ENCODE measurements at regions not wholly inside any gene's neighbourhood (a gene's known extent, or its start where the extent isn't known, plus 50 kb on each side); places are given as distances from the start of the nearest gene placed in this dataset.

DNA sequence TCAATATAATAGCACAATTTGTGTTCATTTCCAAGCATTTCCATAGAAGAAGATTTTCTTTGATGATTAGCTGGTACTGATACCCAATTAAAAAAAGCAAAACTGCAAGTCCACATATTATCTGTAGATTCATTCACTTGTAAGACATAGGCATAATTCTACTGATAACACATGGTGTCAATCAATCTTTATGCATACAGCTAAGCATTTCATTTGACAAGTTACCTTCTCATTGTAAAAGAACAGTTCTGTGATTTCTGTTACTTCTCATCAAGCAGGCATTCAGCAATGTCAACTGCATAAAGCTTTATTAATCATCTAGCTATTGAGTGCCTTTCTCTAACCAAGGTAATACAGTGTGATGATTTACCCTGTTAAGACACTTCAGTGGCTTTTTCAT is 672.0 kb downstream of the PLOD2 start:
- TF ChIP-seq, protein P1, sequence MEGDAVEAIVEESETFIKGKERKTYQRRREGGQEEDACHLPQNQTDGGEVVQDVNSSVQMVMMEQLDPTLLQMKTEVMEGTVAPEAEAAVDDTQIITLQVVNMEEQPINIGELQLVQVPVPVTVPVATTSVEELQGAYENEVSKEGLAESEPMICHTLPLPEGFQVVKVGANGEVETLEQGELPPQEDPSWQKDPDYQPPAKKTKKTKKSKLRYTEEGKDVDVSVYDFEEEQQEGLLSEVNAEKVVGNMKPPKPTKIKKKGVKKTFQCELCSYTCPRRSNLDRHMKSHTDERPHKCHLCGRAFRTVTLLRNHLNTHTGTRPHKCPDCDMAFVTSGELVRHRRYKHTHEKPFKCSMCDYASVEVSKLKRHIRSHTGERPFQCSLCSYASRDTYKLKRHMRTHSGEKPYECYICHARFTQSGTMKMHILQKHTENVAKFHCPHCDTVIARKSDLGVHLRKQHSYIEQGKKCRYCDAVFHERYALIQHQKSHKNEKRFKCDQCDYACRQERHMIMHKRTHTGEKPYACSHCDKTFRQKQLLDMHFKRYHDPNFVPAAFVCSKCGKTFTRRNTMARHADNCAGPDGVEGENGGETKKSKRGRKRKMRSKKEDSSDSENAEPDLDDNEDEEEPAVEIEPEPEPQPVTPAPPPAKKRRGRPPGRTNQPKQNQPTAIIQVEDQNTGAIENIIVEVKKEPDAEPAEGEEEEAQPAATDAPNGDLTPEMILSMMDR (conservative IDR thresholded peaks at IDR 0.05; ENCODE audit: low read depth in 2 of 2): no peak
- no peak for TF ChIP-seq CREB1 (CRISPR knock-in tag; IDR thresholded peaks at IDR 0.05; ENCODE audit: low read depth)
- no peak for TF ChIP-seq EZH2 (IDR thresholded peaks at IDR 0.05; ENCODE audit: low read depth, unreplicated experiment)
- no peak for TF ChIP-seq POLR2AphosphoS5 (IDR thresholded peaks at IDR 0.05; ENCODE audit: low read depth)
- TF ChIP-seq ETS1 (IDR thresholded peaks at IDR 0.05): no peak
- TF ChIP-seq JUNB (IDR thresholded peaks at IDR 0.05; ENCODE audit: unreplicated experiment): no peak
- TF ChIP-seq EZH2phosphoT487 (IDR thresholded peaks at IDR 0.05; ENCODE audit: unreplicated experiment): no peak
